ENCODE measurements at regions not wholly inside any gene's neighbourhood (a gene's known extent, or its start where the extent isn't known, plus 50 kb on each side); places are given as distances from the start of the nearest gene placed in this dataset.

DNA sequence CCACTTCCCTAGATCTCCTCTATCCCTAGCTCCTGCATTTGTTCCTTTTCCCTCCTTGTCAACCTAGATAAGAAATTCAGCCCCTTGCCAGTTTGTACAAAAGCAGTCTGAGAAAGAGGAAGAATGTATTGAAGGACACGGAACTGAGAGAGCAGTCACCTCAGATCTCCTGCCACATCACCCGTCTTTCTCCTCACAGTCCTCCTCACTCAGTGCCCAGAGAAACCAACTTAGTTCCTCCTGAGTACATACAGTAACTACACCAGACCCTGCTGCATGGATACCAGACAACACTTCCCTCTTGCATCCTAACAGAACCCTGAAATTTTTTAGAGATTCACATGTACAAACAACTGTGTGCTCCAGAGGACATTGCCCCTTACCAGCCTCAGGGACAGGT lies 563.6 kb upstream of the ADAMTS9 start:
- TF ChIP-seq, protein P1, sequence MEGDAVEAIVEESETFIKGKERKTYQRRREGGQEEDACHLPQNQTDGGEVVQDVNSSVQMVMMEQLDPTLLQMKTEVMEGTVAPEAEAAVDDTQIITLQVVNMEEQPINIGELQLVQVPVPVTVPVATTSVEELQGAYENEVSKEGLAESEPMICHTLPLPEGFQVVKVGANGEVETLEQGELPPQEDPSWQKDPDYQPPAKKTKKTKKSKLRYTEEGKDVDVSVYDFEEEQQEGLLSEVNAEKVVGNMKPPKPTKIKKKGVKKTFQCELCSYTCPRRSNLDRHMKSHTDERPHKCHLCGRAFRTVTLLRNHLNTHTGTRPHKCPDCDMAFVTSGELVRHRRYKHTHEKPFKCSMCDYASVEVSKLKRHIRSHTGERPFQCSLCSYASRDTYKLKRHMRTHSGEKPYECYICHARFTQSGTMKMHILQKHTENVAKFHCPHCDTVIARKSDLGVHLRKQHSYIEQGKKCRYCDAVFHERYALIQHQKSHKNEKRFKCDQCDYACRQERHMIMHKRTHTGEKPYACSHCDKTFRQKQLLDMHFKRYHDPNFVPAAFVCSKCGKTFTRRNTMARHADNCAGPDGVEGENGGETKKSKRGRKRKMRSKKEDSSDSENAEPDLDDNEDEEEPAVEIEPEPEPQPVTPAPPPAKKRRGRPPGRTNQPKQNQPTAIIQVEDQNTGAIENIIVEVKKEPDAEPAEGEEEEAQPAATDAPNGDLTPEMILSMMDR (IDR thresholded peaks at IDR 0.05 in 2 of 3, conservative IDR thresholded peaks at IDR 0.05 in 1 of 3; ENCODE audit: control insufficient read depth in 2 of 3, extremely low read depth in 1 of 3, insufficient read depth in 1 of 3, low read depth in 3 of 3, low read length in 3 of 3), result no peak
- TF ChIP-seq ZBTB33 (IDR thresholded peaks at IDR 0.05), result no peak
- no peak for TF ChIP-seq POLR2AphosphoS5 (IDR thresholded peaks at IDR 0.05; ENCODE audit: low read length)
- no peak for TF ChIP-seq E2F8 (IDR thresholded peaks at IDR 0.05; ENCODE audit: low read depth, partially characterized antibody)

All from GM12878 (cell line).